ENCODE measurements at regions not wholly inside any gene's neighbourhood (a gene's known extent, or its start where the extent isn't known, plus 50 kb on each side); places are given as distances from the start of the nearest gene placed in this dataset.

- TF ChIP-seq ZNF462 (CRISPR knock-in tag; IDR thresholded peaks at IDR 0.05) (no peak), POLR2AphosphoS5 (IDR thresholded peaks at IDR 0.05; ENCODE audit: low read depth) (no peak), EZH2 (IDR thresholded peaks at IDR 0.05; ENCODE audit: low read depth, unreplicated experiment) (no peak), STAT1 (IDR thresholded peaks at IDR 0.05; ENCODE audit: unreplicated experiment) (no peak), ZNF331 (CRISPR knock-in tag; IDR thresholded peaks at IDR 0.05; ENCODE audit: low read depth) (no peak), NANOG (IDR thresholded peaks at IDR 0.05; ENCODE audit: borderline replicate concordance) (no peak), CTCF (conservative IDR thresholded peaks at IDR 0.05; ENCODE audit: low read depth in 2 of 2) (no peak), JUNB (IDR thresholded peaks at IDR 0.05; ENCODE audit: unreplicated experiment) (no peak), CREB1 (CRISPR knock-in tag; IDR thresholded peaks at IDR 0.05; ENCODE audit: low read depth) (no peak)
Observed at GRCh38 chr11:98234698-98235097, 786.1 kb upstream of the CNTN5 start (continued).

GRCh38 chr11:98243897-98244296 lies 776.9 kb upstream of the CNTN5 start:
- peaks cover 17% of the 10 kb centered on the region; the same call in 2 of the 3 replicates for H3K36me3 Mint-ChIP-seq (ENCODE audit: low read depth)
- Histone ChIP-seq H3K9me2 (ENCODE audit: insufficient read depth) (peaks cover 3% of the 10 kb centered on the region), H4K20me1 (replicated peaks; ENCODE audit: insufficient read depth) (no peaks in the 10 kb centered on the region), H3K27me3 (ENCODE audit: insufficient read depth) (no peaks in the 10 kb centered on the region), H2AFZ (no peak overlapping the region), H3K27ac (ENCODE audit: low read depth) (no peak overlapping the region), H3K4me3 (no peak overlapping the region), H3K4me1 (ENCODE audit: insufficient read depth) (no peaks in the 10 kb centered on the region), H3K4me2 (no peak overlapping the region), H3F3A (replicated peaks; ENCODE audit: low read depth) (no peaks in the 10 kb centered on the region), H3K36me3 (ENCODE audit: insufficient read depth) (no peaks in the 10 kb centered on the region), H3K79me2 (replicated peaks; ENCODE audit: insufficient read depth) (no peaks in the 10 kb centered on the region)
- ATAC-seq (no peak), DNase-seq (ENCODE audit: low spot score) (no peak)
- peaks cover 2% of the 10 kb centered on the region for H3K27me3 Mint-ChIP-seq (ENCODE audit: insufficient read depth, low read depth, poor library complexity)
- H3K9me3 Mint-ChIP-seq = peaks cover 26% of the 10 kb centered on the region; the same call in 2 of the 3 replicates
- H3K4me1 Mint-ChIP-seq = no peaks in the 10 kb centered on the region
- H3K4me3 Mint-ChIP-seq = no peak overlapping the region
- no peak overlapping the region for H3K27ac Mint-ChIP-seq
- TF ChIP-seq REST (IDR thresholded peaks at IDR 0.05; ENCODE audit: unreplicated experiment) (no peak), JUNB (IDR thresholded peaks at IDR 0.05; ENCODE audit: unreplicated experiment) (no peak), CTCF (conservative IDR thresholded peaks at IDR 0.05; ENCODE audit: low read depth in 2 of 2) (no peak), ZNF331 (CRISPR knock-in tag; IDR thresholded peaks at IDR 0.05; ENCODE audit: low read depth) (no peak), EZH2 (IDR thresholded peaks at IDR 0.05; ENCODE audit: low read depth, unreplicated experiment) (no peak), CREB1 (CRISPR knock-in tag; IDR thresholded peaks at IDR 0.05; ENCODE audit: low read depth) (no peak), STAT1 (IDR thresholded peaks at IDR 0.05; ENCODE audit: unreplicated experiment) (no peak), ZNF114 (CRISPR knock-in tag; IDR thresholded peaks at IDR 0.05) (no peak), NANOG (IDR thresholded peaks at IDR 0.05; ENCODE audit: borderline replicate concordance) (no peak)

Data from GM23338 (cell line).